CD4-positive, alpha-beta T cell treated with Interleukin-17A for 4 hours (primary cell): ENCODE measurements at regions not wholly inside any gene's neighbourhood (a gene's known extent, or its start where the extent isn't known, plus 50 kb on each side); places are given as distances from the start of the nearest gene placed in this dataset.

Source experiments
- DNase-seq: peaks from one replicate; pipeline ENCODE4 v3.0.0-alpha.2; 2020; ENCODE audit warnings: mixed read lengths

DNA sequence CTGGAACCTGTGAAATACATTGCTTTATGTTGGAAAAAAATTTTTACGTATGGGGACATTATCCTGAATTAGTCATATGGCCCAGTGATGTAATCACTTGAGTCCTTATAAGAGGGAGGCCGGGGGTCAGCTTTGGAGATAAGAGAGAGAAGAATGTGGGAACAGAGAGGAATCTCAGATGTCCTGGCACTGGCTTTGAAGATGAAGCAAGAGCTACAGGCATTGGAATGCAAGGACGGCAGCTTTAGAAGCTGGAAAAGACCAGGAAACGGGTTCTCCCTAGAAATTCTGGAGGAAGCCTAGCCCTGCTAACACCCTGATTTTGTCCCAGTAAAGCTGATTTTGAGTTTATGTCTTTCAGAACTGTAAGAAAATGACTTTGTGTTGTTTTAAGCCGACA lies 1129.9 kb upstream of the GYPC start:
- DNase-seq = no peak

DNA sequence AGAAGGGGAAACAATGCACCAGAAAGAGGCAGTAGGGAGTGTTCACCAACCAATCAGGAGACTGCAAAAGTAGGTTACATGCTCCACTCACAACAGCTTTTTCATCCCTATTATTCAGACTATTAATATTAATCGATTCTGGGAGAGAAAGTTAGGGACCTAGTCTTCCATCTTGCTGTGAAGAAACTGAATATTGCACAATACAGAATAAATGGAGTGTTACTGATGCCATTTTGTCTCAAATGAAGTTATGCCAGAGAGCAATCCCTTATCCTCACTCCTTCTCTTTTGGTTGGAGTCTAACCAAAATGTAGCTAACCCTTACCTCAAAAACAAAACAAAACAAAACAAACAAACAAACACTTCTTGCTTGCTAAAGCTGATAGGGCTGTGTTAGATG lies 1120.9 kb upstream of the GYPC start:
- DNase-seq = no peak

DNA sequence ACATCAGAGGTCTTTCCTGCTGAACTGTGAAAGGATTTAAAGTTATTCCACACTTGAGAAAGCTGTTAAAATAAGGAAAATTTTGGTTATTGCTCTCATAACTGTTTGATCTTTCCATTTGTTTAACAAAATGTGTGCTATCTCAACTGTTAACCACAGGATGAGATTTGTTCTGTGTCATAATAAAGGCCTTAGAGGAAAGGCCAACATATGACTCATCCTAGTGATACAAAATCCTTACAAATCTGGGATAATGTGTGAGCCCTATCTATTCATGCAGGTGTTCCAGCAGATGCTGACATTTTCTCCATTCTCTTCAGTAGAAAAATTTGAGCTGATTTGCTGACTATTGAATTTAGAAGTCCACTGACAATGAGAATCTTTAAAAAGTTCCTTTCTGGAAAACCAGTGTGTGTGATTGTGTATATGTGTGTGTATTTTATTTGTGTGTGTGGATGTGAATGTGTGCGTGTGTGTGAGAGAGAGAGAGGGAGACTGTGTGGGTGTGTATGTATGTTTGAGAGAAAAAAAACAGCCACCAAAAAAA lies 1111.9 kb upstream of the GYPC start:
- DNase-seq = no peak

DNA sequence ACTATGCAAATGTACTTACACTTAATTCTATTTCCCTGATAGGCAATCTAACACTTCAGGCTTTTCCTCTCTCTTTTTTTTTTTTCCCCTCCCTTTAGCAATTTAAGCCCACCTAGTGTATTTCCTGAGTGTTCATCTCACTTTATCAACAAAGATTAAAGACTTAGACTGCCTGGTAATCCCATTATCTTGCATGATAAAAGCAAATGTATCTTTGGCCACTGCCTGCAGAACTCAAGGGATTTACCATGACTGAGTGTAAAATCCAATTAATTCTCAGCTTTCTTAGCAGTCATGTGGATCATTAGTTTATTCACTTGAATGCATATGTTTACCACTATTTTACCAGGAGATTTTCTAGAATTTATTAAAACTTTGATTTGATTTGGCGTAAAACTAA lies 1102.2 kb upstream of the GYPC start:
- DNase-seq = no peak

DNA sequence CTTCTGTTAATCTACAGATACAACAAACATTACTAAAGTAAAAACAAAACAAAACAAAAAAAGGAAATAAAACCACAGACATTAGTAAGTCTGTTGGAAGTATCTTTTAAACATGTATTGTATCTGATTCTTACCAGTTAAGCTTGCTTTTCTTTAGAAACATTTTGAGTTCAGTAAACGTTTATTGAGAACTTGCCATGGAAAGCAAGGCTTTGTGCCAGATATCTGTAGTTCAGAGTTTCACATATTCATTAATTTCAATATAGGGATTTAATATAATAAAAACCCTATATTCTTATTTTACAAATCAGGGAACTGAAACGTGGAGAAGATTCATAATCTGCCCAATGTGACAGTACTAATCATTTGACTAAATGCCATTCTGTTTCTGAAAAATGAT lies 1101.0 kb upstream of the GYPC start:
- DNase-seq = no peak

DNA sequence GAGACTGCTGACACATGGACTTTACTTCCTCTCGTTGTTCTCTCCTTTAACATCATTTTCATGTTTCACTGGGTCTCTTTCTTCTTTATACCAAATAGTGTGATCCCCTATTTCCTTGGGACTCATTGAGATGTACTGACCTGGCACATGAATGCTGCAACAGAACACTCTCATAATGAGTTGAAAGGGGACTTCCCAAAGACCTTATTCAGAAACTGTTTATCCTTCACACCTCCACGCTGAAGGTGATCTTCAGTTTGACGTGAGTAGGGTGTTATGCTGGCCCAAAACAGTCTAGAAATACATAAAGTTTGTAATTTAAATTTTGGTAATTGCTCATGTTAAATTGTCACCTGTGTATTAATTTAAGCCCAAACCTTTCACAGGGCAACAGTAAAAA lies 1096.8 kb upstream of the GYPC start:
- no peak for DNase-seq

DNA sequence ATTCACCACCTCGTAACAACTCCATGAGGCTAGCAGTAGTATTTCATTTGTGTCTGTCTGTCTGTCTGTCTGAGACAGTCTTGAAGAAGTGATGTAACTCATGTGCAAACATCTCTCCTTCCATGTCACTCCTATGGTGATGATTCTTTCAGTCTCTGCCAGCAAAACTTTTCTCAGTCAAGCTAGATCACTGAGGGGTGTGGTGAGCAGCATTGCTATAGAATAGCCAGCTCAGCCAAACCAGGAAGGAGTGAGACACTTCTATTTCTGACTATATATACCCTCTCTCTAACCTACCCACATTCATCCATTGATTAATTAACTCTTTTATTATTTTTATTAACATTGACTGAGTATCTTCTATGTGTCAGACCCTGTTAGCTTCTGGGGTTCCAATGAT lies 1095.1 kb upstream of the GYPC start:
- no peak for DNase-seq

DNA sequence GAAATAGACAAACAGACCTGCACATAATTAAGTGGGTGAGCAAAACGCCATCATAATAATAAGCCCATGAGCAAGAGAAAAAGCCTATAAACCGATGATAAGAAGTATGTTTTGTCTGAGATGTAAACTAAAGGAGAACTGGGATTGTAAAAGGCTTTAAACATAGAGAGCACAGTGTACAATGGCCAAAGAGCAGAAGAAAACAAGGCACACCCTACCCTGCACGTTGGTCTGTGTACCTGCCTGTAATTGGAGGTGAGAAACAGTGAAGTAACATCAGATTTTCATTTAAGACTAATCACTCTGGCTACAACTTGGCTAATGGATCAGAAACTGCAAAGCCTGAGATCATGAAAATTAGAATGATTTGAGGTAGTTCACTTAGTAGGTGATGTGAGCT lies 1094.7 kb upstream of the GYPC start:
- DNase-seq = no peak

DNA sequence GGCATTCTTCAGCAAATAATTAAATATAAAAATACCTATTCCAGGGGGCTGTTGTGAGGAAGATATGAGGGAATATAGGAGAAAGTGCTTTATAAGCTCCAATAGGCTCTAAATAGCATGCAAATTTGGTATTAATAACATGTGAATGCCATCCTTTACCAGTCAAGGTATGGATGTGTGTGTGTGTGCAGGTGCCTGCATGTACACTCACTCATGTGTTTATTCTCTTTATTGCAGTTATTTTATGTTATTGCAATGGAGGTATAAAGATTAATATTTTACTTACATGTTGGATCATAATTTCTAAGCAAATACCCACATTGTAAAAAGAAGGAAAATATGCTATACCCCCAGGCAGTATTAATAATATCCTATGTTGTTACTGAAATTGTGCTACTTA lies 1093.0 kb upstream of the GYPC start:
- DNase-seq = no peak

DNA sequence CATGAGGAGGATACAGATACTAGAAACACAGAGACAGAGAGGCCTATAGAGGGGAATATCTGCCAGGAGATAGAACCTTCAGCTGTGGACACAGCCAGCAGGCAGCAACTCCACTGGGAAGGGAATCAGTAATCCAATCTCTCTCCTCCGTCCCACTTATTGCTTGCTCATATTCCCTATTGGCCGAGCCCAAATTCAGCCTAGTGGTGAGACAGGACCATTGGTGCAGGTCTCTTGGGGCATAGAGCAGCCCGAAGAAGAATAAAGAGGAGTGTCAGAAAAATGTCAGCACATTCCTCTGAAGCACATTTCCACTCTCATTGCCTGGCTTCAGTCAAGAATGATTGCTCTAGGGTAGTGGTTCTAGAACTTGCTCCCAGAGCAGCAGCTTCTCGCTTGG lies 1091.5 kb upstream of the GYPC start:
- DNase-seq = no peak

DNA sequence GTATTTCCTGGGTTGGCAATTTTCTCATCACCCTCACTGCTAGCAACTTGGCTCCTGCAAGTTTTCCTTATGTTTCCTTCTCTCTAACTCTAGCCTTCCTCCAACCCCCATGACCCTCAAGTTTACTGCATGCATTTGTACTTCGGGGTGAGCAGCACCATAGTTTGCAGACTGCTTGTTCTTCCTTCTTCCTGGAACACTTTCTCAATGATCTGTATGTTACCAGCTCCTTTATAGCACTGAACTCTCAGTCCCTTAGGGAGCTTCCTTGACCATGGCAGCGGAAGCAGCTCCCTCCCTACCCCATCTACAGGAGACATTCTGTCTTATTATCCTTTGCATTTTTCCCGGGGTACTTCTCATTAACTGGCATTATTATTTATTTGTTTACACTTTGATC lies 1089.5 kb upstream of the GYPC start:
- DNase-seq = no peak

DNA sequence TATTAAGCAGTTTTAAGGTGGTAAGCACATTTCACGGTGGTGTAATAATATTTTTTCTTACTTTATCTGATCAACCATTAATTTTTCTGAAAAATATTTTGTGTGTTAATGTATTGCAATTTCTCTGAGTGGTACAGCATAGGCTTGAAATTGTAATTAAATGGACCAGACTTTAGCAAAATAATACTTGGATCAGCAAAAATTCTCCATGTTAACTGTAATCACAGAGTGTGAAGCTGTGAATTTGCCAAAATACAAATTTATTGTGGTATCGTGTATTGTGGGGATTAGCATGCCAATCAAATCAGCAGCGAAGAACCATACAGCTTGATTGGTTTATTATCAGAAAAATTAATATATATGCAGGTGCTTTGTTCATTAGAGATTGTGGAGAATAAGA lies 1088.9 kb upstream of the GYPC start:
- DNase-seq = no peak

DNA sequence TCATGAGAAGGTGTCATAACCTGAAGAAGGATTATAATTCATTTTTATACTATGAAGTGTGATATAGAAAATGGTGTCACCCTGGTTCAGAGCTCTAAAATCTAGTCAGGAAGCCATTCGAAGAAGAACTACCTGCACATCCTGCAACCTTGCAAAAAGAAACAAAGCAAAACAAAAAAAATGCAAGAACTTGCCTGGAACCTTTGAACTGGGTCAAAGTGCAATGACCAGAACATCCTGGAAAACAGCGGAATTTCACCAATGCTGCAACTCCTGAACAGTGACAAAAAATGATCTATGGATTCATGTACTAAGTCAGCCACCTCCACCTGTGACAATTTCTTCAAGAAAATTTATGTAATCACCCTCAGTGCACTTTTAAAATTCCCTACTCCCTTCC lies 1083.3 kb upstream of the GYPC start:
- no peak for DNase-seq

DNA sequence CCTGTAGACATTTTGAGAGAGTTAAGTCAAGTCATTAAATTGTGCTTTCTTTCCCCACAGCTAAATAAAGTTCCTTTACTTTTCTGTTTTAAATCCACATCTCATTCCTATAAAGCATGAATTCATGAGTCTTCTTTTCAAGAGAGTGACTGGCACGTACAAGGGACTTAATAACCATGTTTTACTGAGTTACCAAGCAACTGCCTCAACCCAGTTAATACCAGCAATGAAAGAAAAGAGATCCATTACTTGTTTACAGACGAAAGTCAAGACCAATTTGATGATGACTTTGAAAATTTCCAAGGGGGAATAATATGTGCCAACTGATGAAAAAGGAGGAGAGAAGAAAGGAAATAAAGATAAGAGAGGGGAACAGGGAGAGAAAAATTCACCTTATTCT lies 1082.5 kb upstream of the GYPC start:
- no peak for DNase-seq

DNA sequence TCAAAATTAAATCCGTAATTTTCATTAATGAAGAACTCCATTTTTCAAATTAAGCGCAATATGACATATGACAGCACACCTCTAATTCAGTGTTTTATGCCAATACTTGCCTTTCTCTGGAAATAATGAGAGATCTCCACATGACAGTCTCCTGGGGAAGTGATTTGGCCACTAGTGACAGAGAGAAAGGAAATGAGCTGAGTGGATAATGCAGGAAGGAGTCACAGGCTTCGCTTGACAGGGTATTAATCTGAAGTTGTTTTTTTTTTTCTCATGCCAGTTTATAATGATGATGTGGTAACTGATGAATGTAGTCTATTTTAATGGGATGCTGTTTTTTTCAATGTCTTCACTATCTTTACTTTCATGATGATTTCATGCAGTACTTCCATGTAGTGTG lies 1079.4 kb upstream of the GYPC start:
- no peak for DNase-seq

DNA sequence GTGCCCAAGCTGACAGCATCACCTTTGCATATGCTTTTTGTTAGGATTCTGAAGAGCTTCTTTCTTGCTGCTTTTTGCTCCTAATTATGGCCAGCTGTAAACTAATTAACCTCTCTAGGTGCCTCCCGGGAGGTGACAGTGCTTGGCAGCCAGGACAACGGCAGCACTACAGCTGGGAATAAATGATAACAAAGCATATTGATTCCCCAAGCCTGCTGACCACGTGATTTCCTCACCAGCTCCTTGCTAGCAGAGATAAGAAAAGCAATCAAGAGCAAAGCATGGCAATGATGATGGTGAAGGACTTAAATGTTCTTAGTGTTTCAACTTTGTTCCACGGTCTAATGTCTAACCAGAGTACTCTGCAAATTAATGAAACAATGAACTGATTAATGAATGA lies 1074.4 kb upstream of the GYPC start:
- DNase-seq = no peak

DNA sequence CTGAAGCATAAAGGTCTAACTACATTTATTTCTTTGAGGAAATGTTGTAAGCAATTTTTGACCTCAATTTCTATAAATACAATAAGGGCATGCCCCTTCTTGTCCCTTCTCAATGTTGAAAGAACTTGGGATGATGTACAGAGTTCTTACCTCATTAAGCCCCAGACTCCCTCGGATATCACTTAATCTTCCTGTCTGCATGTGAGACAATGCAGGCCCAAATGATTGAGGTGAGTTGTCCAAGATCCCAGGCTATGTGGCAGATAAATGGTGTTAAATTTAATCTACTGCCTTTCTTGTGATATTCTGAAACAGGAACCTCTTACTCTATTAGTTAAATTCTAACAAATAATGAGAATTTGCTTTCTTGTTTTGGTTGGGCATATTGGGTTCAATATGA lies 1073.4 kb upstream of the GYPC start:
- no peak for DNase-seq

DNA sequence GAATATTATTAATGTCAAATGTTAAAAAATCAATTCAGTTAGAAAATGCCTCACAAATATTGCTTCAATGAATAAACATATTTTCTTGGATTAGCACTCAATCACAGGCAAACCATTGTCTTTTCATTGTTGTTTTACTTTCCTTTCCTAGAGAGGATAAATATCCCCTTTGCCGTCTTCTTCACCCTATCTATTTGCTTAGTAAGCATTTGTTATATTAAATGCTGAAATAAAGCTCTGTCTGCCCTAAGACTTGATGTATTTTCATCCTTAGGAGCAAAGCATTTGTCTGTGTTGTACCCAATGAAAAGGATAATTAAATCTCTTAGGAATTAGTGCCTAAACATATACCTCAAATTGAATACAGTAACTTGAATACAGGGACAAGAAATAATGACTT lies 1071.2 kb upstream of the GYPC start:
- DNase-seq = no peak

DNA sequence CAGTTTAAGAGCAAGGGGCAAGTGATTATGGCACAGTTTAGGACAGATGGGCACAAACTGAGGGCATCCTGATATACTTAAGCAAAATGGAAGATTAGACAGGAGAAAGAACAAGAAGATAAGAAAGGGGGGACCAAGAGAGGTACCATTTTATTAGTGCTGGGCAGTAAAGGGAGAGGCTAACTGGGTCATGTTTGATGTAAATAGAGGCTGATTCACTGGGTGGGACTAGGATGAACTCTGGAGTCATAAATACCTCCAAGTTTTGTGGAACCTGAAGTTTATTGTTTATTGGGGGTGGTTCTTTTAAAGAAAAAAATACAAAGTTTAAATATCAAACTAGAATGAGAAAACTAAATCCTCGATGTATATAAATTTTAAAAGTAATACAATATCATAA lies 1067.2 kb upstream of the GYPC start:
- no peak for DNase-seq

DNA sequence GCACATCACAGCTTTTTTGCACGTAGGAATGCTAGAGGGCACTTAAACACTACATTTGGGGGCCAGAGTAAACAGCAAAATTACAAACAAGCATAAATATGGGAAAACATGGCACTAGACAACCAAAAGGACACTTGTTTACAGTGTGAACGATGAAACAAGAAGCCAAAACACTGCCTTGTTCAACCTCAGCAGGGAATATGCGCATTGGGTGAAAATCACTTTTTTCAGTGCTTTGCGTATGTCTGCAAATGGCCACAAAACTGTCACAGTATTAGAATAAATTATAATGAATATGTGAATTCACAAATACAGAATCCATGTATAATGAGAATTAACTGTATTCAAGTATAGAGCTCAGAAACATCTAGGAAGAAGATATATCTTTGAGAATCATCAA lies 1064.0 kb upstream of the GYPC start:
- no peak for DNase-seq

DNA sequence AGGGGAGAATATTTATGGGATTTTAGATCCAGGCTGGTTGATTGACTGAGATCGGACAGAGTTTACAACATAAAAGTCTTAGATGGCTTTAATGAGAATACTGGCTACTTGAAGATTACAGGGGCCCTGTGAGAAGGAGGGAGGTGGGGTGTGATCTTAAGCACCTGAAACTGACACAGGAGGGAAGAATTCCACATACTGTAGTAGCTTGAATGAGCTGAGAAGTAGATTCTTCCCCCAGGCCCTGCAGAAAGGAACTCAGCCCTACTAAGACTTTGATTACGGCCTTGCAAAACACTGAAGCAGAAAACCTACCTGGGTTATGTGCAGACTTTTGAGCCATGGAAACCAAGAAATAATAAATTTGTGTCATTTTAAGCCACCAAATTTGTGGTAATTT lies 1062.9 kb upstream of the GYPC start:
- no peak for DNase-seq

DNA sequence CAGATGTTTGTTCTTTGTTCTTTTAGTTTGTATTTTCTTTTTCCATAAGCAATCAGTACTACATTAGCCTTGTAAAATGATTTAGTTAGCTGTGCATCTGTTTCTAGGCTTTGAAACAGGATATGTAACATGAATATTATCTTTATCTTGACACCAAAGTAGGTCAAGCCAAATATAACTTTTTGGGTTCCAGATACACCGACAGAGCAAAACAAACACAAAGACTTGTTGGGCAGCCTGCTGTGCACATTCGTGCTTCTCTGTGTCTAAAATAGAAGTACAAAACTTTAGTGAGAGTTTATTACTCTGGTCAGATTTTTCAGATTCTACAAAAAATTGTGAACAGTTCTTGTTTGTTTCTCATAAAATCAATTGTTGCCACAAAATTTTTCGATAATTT lies 1059.3 kb upstream of the GYPC start:
- no peak for DNase-seq

DNA sequence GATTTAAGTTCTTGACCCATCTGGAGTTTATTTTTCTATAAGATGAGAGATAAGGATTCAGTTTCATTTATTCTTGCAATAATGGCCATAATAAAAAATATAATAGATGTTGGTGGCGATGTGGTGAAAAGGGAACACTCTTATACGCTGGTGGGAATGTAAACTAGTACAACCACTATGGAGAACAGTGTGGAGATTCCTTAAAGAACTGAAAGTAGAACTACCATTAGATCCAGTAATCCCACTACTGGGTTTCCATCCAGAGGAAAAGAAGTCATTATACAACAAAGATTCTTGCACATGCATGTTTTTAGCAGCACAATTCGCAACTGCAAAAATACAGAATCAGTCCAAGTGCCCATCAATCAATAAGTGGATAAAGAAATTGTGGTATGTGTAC lies 1040.5 kb upstream of the GYPC start:
- DNase-seq = no peak

DNA sequence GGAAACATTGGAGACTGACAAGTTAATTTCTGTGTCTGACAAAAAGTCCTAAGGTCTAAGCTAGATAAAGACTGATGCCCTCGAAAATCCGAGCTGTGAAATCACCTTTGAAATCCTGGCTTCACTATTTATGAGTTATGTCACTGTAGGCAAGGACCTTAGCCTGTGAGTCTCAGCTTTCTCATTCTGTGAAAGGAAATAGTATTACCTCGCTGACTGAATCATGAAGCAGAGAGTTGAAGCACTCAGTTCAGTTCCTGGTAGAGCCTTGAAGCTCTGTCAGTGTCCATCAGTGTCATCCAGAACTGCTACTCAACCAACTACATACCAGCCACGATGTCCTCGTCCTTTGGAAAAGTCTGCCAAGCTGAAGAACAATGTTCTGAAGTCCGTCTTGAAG lies 1025.6 kb upstream of the GYPC start:
- DNase-seq = no peak

DNA sequence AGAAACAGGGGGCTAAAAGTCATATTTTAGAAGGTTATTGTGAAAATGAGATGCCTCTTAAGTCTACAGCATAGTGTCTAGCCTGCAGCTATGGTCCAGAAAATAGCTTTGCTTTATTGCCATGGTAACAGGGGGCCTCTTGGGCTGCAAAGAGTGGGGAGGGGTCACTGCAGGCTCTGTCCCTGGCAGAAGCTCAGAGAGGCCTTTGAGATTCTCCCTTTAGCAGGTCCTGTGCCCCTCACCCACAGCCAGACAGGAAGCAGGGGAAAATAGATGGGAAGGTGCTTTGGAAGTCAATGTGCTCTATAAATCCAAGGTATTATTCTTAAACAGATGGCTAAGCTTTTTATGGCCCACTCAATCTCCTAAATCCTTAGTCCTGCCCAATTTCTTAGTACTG lies 1021.3 kb upstream of the GYPC start:
- no peak for DNase-seq

DNA sequence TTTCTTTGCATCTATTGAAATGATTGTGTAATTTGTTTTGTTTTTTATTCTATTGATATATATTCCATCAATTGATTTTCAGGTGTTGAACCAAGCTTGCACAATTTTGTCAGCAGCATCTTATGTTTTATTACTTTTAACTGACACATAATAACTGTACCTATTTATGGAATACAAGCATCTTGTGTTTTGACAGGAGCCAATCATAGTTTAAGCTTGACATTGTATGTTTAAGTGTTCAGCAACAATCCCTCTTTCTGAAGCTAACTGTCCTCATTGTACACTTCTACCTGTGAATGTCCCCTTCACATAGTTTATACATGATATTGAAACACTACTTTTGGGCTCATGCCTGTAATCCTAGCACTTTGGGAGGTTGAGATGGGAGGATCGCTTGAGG lies 1017.6 kb upstream of the GYPC start:
- DNase-seq = no peak
